ENCODE measurements at regions not wholly inside any gene's neighbourhood (a gene's known extent, or its start where the extent isn't known, plus 50 kb on each side); places are given as distances from the start of the nearest gene placed in this dataset.

GRCh38 chr10:130781206-130781605 lies 530.3 kb downstream of the TCERG1L start:
- DNase-seq: no peak

- DNase-seq: no peak
Observed at GRCh38 chr10:130781623-130782022, 529.9 kb downstream of the TCERG1L start.

- DNase-seq: no peak
Observed at GRCh38 chr10:130782467-130782866, 529.1 kb downstream of the TCERG1L start.

GRCh38 chr10:130784326-130784725 lies 527.2 kb downstream of the TCERG1L start:
- no peak for DNase-seq

GRCh38 chr10:130786365-130786966 lies 525.1 kb downstream of the TCERG1L start:
- DNase-seq: no peak

GRCh38 chr10:130787243-130787642 lies 524.3 kb downstream of the TCERG1L start:
- DNase-seq: no peak

- no peak for DNase-seq
Observed at GRCh38 chr10:130787821-130788220, 523.7 kb downstream of the TCERG1L start.

- no peak for DNase-seq
Observed at GRCh38 chr10:130790339-130790738, 521.2 kb downstream of the TCERG1L start.

GRCh38 chr10:130792096-130792845 lies 519.2 kb downstream of the TCERG1L start:
- DNase-seq: no peak

- no peak for DNase-seq
Observed at GRCh38 chr10:130795819-130796218, 515.7 kb downstream of the TCERG1L start.

- no peak for DNase-seq
Observed at GRCh38 chr10:130799532-130799931, 512.0 kb downstream of the TCERG1L start.

GRCh38 chr10:130800281-130800680 lies 511.2 kb downstream of the TCERG1L start:
- no peak for DNase-seq

- no peak for DNase-seq
Observed at GRCh38 chr10:130801276-130801675, 510.2 kb downstream of the TCERG1L start.

GRCh38 chr10:130801784-130802183 lies 509.7 kb downstream of the TCERG1L start:
- DNase-seq: no peak

- DNase-seq: no peak
Observed at GRCh38 chr10:130802301-130802700, 509.2 kb downstream of the TCERG1L start.

GRCh38 chr10:130804281-130804680 lies 507.2 kb downstream of the TCERG1L start:
- DNase-seq: no peak

- no peak for DNase-seq
Observed at GRCh38 chr10:130804778-130805634, 506.5 kb downstream of the TCERG1L start.

- no peak for DNase-seq
Observed at GRCh38 chr10:130805635-130806030, 505.9 kb downstream of the TCERG1L start.

GRCh38 chr10:130806426-130806825 lies 505.1 kb downstream of the TCERG1L start:
- no peak for DNase-seq

GRCh38 chr10:130807096-130807495 lies 504.4 kb downstream of the TCERG1L start:
- DNase-seq: no peak

- no peak for DNase-seq
Observed at GRCh38 chr10:130807721-130808120, 503.8 kb downstream of the TCERG1L start.

- no peak for DNase-seq
Observed at GRCh38 chr10:130808243-130808642, 503.3 kb downstream of the TCERG1L start.

- no peak for DNase-seq
Observed at GRCh38 chr10:130808686-130809085, 502.8 kb downstream of the TCERG1L start.

GRCh38 chr10:130809181-130809580 lies 502.3 kb downstream of the TCERG1L start:
- DNase-seq: no peak

Data from CD4-positive, alpha-beta T cell treated with Interleukin-15 for 1 hour (primary cell).